PC-9 (cell line): ENCODE measurements at regions not wholly inside any gene's neighbourhood (a gene's known extent, or its start where the extent isn't known, plus 50 kb on each side); places are given as distances from the start of the nearest gene placed in this dataset.

ENCODE experiments used
- BruUV-seq: library from RNA; stranded (reverse); fragments of 400-500 nt; replicated peaks from 2 replicates; lab custom pipeline; 2021; lab: Mats Ljungman, UMichigan
- CTCF ChIA-PET: fragments of 300-600 bp; sonication (Branson Sonifier 250); formaldehyde crosslinking; loops from one replicate; lab custom pipeline; 2022; ENCODE audit warnings: antibody characterized with exemption; lab: Charles Lee
- POLR2A ChIA-PET: fragments of 300-600 bp; sonication (Branson Sonifier 250); formaldehyde crosslinking; loops from one replicate; lab custom pipeline; 2022; ENCODE audit warnings: antibody characterized with exemption; ENCODE audit not compliant: unreplicated experiment; lab: Charles Lee
- DNase-seq, 2 experiments: peaks; one replicate each; pipeline versions ENCODE4 v3.0.0 to v3.0.0-alpha.2; 2015 to 2022; ENCODE audit warnings: mixed read lengths in 1 of 2
- H2AFZ ChIP-seq: fragments of 200-600 bp; sonication (generic); 2 replicates; pipeline ENCODE4 v1.8.1; 2017; ENCODE audit warnings: antibody characterized with exemption
- H3F3A ChIP-seq: fragments of 200-600 bp; sonication (generic); 2 replicates; pipeline ENCODE4 v1.8.1; 2017; ENCODE audit warnings: antibody characterized with exemption, mild to moderate bottlenecking, low read depth; ENCODE audit not compliant: insufficient read depth
- H3K27ac ChIP-seq: fragments of 200-600 bp; sonication (generic); 2 replicates; pipeline ENCODE4 v1.6.1; 2016; ENCODE audit warnings: mixed run types
- H3K27me3 ChIP-seq: fragments of 200-600 bp; sonication (generic); 2 replicates; pipeline ENCODE4 v1.6.1; 2016; ENCODE audit warnings: low read depth, mixed run types; ENCODE audit not compliant: insufficient read depth
- H3K36me3 ChIP-seq: fragments of 200-600 bp; sonication (generic); 2 replicates; pipeline ENCODE4 v1.6.1; 2016; ENCODE audit warnings: low read depth, mixed run types
- H3K4me1 ChIP-seq: fragments of 200-600 bp; sonication (generic); replicated peaks from 2 replicates; pipeline ENCODE4 v1.6.1; 2016; ENCODE audit warnings: mixed run types; ENCODE audit not compliant: insufficient read depth
- H3K4me2 ChIP-seq: fragments of 200-600 bp; sonication (generic); 2 replicates; pipeline ENCODE4 v1.6.1; 2017; ENCODE audit warnings: mixed run types
- H3K4me3 ChIP-seq: fragments of 200-600 bp; sonication (generic); 2 replicates; pipeline ENCODE4 v1.6.1; 2016; ENCODE audit warnings: mixed run types
- H3K79me2 ChIP-seq: fragments of 200-600 bp; sonication (generic); 2 replicates; pipeline ENCODE4 v1.6.1; 2017; ENCODE audit warnings: low read depth, mixed run types
- H3K9me2 ChIP-seq: fragments of 200-600 bp; sonication (generic); 2 replicates; pipeline ENCODE4 v1.8.1; 2017; ENCODE audit warnings: mild to moderate bottlenecking; ENCODE audit not compliant: insufficient read depth
- H3K9me3 ChIP-seq: fragments of 200-600 bp; sonication (generic); 2 replicates; pipeline ENCODE4 v1.8.1; 2016; ENCODE audit warnings: low read depth; ENCODE audit not compliant: insufficient read depth
- H4K20me1 ChIP-seq: fragments of 200-600 bp; sonication (generic); 2 replicates; pipeline ENCODE4 v1.8.1; 2017; ENCODE audit not compliant: insufficient read depth
- EZH2 ChIP-seq: fragments of 200-600 bp; sonication (generic); IDR thresholded peaks from 2 replicates; pipeline ENCODE4 v1.8.0; 2017; ENCODE audit warnings: antibody characterized with exemption, low read depth
- intact Hi-C: fragments of 100-400 bp; cut with micrococcal nuclease; formaldehyde crosslinking; loops from one replicate; pipeline ENCODE4 v1.10.0; 2022; ENCODE audit not compliant: unreplicated experiment
- TF ChIP-seq, protein P1 (sequence below): fragments of 200-600 bp; sonication (generic); conservative IDR thresholded peaks from 2 replicates; pipeline ENCODE4 v1.6.1; 2017; ENCODE audit warnings: mixed run types, antibody characterized with exemption, mild to moderate bottlenecking, moderate library complexity

DNA sequence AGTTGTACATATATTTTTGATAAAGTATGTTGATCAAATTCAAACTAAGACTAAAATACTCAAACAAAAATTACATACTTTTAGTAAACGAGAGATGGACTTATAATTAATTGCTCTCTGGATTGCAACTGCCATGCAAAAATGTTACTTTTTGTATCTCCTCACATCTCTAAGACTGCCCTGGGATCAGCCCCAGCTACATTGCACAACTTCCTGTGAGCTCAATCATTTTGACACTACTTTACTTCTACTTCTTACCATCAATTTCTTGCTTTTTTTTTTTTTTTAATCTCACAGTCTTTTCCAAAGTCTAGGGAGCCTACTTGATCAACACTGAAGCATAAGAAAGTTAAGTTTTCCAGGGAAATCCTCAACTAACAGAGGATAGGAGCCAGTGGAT lies 506.0 kb upstream of the CDH10 start:
- Histone ChIP-seq H2AFZ (no peak overlapping the region), H3K4me1 (no peaks in the 10 kb centered on the region), H3K27me3 (no peaks in the 10 kb centered on the region), H3K9me2 (no peaks in the 10 kb centered on the region), H3K79me2 (no peaks in the 10 kb centered on the region), H3K27ac (no peak overlapping the region), H3K4me2 (no peak overlapping the region), H3F3A (no peaks in the 10 kb centered on the region), H3K9me3 (no peaks in the 10 kb centered on the region), H4K20me1 (no peaks in the 10 kb centered on the region; the same call in 1 of the 2 replicates), H3K36me3 (no peaks in the 10 kb centered on the region), H3K4me3 (no peak overlapping the region)
- ChIA-PET CTCF (interaction anchor here (0.6 kb wide), 2 partner anchors 30 to 741 kb away, joined by 3 read pairs; no protein-coding TSS in a partner anchor), POLR2A (interaction anchor here (0.7 kb wide), 1 partner anchor 15 kb away, joined by 12 read pairs; no protein-coding TSS in a partner anchor)
- BruUV-seq = no TSS peak
- intact Hi-C loops = no loop called here
- TF ChIP-seq, protein P1, sequence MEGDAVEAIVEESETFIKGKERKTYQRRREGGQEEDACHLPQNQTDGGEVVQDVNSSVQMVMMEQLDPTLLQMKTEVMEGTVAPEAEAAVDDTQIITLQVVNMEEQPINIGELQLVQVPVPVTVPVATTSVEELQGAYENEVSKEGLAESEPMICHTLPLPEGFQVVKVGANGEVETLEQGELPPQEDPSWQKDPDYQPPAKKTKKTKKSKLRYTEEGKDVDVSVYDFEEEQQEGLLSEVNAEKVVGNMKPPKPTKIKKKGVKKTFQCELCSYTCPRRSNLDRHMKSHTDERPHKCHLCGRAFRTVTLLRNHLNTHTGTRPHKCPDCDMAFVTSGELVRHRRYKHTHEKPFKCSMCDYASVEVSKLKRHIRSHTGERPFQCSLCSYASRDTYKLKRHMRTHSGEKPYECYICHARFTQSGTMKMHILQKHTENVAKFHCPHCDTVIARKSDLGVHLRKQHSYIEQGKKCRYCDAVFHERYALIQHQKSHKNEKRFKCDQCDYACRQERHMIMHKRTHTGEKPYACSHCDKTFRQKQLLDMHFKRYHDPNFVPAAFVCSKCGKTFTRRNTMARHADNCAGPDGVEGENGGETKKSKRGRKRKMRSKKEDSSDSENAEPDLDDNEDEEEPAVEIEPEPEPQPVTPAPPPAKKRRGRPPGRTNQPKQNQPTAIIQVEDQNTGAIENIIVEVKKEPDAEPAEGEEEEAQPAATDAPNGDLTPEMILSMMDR = no peak
- TF ChIP-seq EZH2 = no peak
- DNase-seq = no peak

DNA sequence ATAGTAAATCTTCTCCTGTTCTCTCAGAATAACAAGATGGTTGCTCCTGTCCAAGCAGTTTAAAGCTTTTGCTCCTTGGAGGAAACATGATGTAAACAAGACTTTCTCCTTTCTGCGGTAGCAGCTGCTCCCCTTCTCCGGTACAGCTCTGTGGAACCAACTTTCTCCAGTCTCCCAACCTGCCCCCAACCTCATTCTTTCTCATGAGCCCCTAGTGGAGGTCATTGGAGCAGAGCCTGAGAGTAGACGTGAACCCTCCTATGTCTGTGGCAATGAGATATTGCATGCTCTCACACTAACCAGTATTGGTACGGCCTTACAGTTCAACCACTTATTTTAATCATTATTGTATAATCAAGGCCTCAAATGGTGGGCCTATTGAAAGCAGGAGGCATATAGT lies 483.8 kb upstream of the CDH10 start:
- no TSS peak for BruUV-seq
- Histone ChIP-seq H3F3A (no peaks in the 10 kb centered on the region), H3K9me2 (0 out of 2 replicates have a peak, but pooled peaks cover 5% of the 10 kb centered on the region), H3K36me3 (no peaks in the 10 kb centered on the region), H3K9me3 (peaks cover 4% of the 10 kb centered on the region; the same call in 1 of the 2 replicates), H3K4me2 (no peak overlapping the region), H4K20me1 (no peaks in the 10 kb centered on the region), H3K4me3 (no peak overlapping the region), H3K4me1 (no peaks in the 10 kb centered on the region), H3K27ac (no peak overlapping the region), H3K27me3 (no peaks in the 10 kb centered on the region), H2AFZ (no peak overlapping the region), H3K79me2 (no peaks in the 10 kb centered on the region)
- no peak for DNase-seq
- POLR2A ChIA-PET = no interaction called here
- TF ChIP-seq EZH2 = no peak
- TF ChIP-seq, protein P1 = no peak
- intact Hi-C loops = no loop called here
- CTCF ChIA-PET = no interaction called here

DNA sequence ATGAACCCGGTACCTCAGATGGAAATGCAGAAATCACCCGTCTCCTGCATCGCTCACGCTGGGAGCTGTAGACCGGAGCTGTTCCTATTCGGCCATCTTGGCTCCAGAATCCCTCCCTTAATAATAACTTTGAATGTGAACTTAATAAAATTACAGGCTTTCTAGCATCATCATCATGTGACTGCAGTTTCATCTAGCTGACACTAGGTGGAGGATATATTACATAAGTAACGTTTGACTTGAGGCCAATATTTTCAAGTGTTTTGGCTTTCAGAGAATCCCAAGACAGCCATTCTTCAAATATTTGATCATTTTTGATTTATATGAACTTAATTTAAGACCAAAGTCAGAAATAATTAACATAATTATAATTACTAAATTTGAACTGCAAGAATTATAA lies 474.9 kb upstream of the CDH10 start:
- H2AFZ ChIP-seq = peak overlapping the region; percentile 73
- CTCF ChIA-PET = no interaction called here

More for the DNA sequence above, 474.9 kb upstream of the CDH10 start:
- no peak overlapping the region for H3K27ac ChIP-seq
- peak; percentile 7 to 52 for DNase-seq
- intact Hi-C loops = no loop called here
- H4K20me1 ChIP-seq = no peaks in the 10 kb centered on the region
- no peaks in the 10 kb centered on the region for H3K36me3 ChIP-seq
- no peaks in the 10 kb centered on the region for H3K9me2 ChIP-seq
- TF ChIP-seq EZH2 = no peak
- TF ChIP-seq, protein P1 = peak; percentile 76
- H3K4me3 ChIP-seq = peak overlapping the region; percentile 28; the same call in 1 of the 2 replicates
- POLR2A ChIA-PET = no interaction called here
- H3K4me1 ChIP-seq = no peaks in the 10 kb centered on the region
- peak overlapping the region; percentile 55 for H3K4me2 ChIP-seq
- H3K9me3 ChIP-seq = no peaks in the 10 kb centered on the region
- BruUV-seq = no TSS peak
- H3K27me3 ChIP-seq = no peaks in the 10 kb centered on the region
- H3F3A ChIP-seq = no peaks in the 10 kb centered on the region
- H3K79me2 ChIP-seq = no peaks in the 10 kb centered on the region
